WTC11 (cell line): ENCODE measurements at regions not wholly inside any gene's neighbourhood (a gene's known extent, or its start where the extent isn't known, plus 50 kb on each side); places are given as distances from the start of the nearest gene placed in this dataset.
A peak's percentile ranks its signal among the peaks of the same experiment; 100 is the strongest.

Experiments
- ATF1 ChIP-seq: sonication (generic); formaldehyde crosslinking; IDR thresholded peaks from 2 replicates; pipeline ENCODE4 v1.8.1; 2023; ENCODE audit warnings: mild to moderate bottlenecking, moderate library complexity, missing genetic modification reagents
- ELF4 ChIP-seq: sonication (generic); formaldehyde crosslinking; IDR thresholded peaks from 2 replicates; pipeline ENCODE4 v1.8.1; 2022; ENCODE audit warnings: low read depth, mild to moderate bottlenecking, moderate library complexity, missing genetic modification reagents
- EMX1 ChIP-seq: fragments of 250-450 bp; sonication (Bioruptor Pico); IDR thresholded peaks from 2 replicates; pipeline ENCODE4 v1.8.0; 2021; ENCODE audit warnings: mild to moderate bottlenecking
- FOXK1 ChIP-seq: sonication (generic); formaldehyde crosslinking; IDR thresholded peaks from 2 replicates; pipeline ENCODE4 v1.8.0; 2022; ENCODE audit warnings: mild to moderate bottlenecking, moderate library complexity, missing genetic modification reagents
- HMGA2 ChIP-seq: fragments of 250-450 bp; sonication (Bioruptor Pico); IDR thresholded peaks from 2 replicates; pipeline ENCODE4 v1.4.0; 2021; ENCODE audit warnings: mild to moderate bottlenecking, moderate library complexity
- JAZF1 ChIP-seq: fragments of 250-450 bp; sonication (Bioruptor Pico); IDR thresholded peaks from 2 replicates; pipeline ENCODE4 v1.9.0; 2021; ENCODE audit warnings: moderate library complexity, mild to moderate bottlenecking, inconsistent platforms
- KAT7 ChIP-seq: sonication (generic); formaldehyde crosslinking; IDR thresholded peaks from 2 replicates; pipeline ENCODE4 v1.8.1; 2023; ENCODE audit warnings: missing genetic modification reagents, mild to moderate bottlenecking, borderline replicate concordance
- NFE2L1 ChIP-seq: sonication (generic); formaldehyde crosslinking; IDR thresholded peaks from 2 replicates; pipeline ENCODE4 v1.8.1; 2023; ENCODE audit warnings: missing genetic modification reagents
- NFYB ChIP-seq: sonication (generic); formaldehyde crosslinking; conservative IDR thresholded peaks from 2 replicates; pipeline ENCODE4 v1.8.0; 2022; ENCODE audit warnings: low read depth, missing genetic modification reagents
- NR3C1 ChIP-seq: sonication (generic); formaldehyde crosslinking; conservative IDR thresholded peaks from 2 replicates; pipeline ENCODE4 v1.8.1; 2023; ENCODE audit warnings: low read depth, mild to moderate bottlenecking, missing genetic modification reagents
- OVOL2 ChIP-seq: fragments of 250-450 bp; sonication (Bioruptor Pico); IDR thresholded peaks from 2 replicates; pipeline ENCODE4 v1.9.0; 2021; ENCODE audit warnings: mild to moderate bottlenecking, borderline replicate concordance
- RORB ChIP-seq: fragments of 250-450 bp; sonication (Bioruptor Pico); IDR thresholded peaks from 2 replicates; pipeline ENCODE4 v1.9.0; 2021; ENCODE audit warnings: mild to moderate bottlenecking
- SMAD3 ChIP-seq: sonication (generic); formaldehyde crosslinking; IDR thresholded peaks from 2 replicates; pipeline ENCODE4 v1.8.0; 2022; ENCODE audit warnings: missing genetic modification reagents, mild to moderate bottlenecking, borderline replicate concordance
- SMAD4 ChIP-seq: sonication (generic); formaldehyde crosslinking; IDR thresholded peaks from 2 replicates; pipeline ENCODE4 v1.8.0; 2022; ENCODE audit warnings: mild to moderate bottlenecking, missing genetic modification reagents
- TEAD1 ChIP-seq: sonication (generic); formaldehyde crosslinking; IDR thresholded peaks from 2 replicates; pipeline ENCODE4 v1.8.0; 2022; ENCODE audit warnings: mild to moderate bottlenecking, missing genetic modification reagents
- TP53 ChIP-seq: sonication (generic); formaldehyde crosslinking; IDR thresholded peaks from 2 replicates; pipeline ENCODE4 v1.8.1; 2023; ENCODE audit warnings: mild to moderate bottlenecking, missing genetic modification reagents
- ZBTB21 ChIP-seq: sonication (generic); formaldehyde crosslinking; IDR thresholded peaks from 2 replicates; pipeline ENCODE4 v1.8.1; 2023; ENCODE audit warnings: mild to moderate bottlenecking, missing genetic modification reagents, borderline replicate concordance
- ZNF121 ChIP-seq: sonication (generic); formaldehyde crosslinking; IDR thresholded peaks from 2 replicates; pipeline ENCODE4 v1.8.0; 2023; ENCODE audit warnings: missing genetic modification reagents
- ZNF263 ChIP-seq: sonication (generic); formaldehyde crosslinking; IDR thresholded peaks from 2 replicates; pipeline ENCODE4 v1.8.1; 2022; ENCODE audit warnings: low read depth, mild to moderate bottlenecking, moderate library complexity, missing genetic modification reagents
- ZNF317 ChIP-seq: sonication (generic); formaldehyde crosslinking; IDR thresholded peaks from 2 replicates; pipeline ENCODE4 v1.8.1; 2023; ENCODE audit warnings: low read depth, mild to moderate bottlenecking, moderate library complexity, missing genetic modification reagents, borderline replicate concordance
- TF ChIP-seq, protein P1 (sequence below): sonication (generic); formaldehyde crosslinking; conservative IDR thresholded peaks from 2 replicates; pipeline ENCODE4 v1.8.1; 2022; ENCODE audit warnings: mild to moderate bottlenecking, missing genetic modification reagents
- TF ChIP-seq, protein P2 (sequence below): sonication (generic); formaldehyde crosslinking; IDR thresholded peaks from 2 replicates; pipeline ENCODE4 v1.8.1; 2022; ENCODE audit warnings: low read depth, missing genetic modification reagents, borderline replicate concordance
- TF ChIP-seq, protein P3 (sequence below): sonication (generic); formaldehyde crosslinking; IDR thresholded peaks from 2 replicates; pipeline ENCODE4 v1.8.1; 2023; ENCODE audit warnings: mild to moderate bottlenecking, missing genetic modification reagents, moderate library complexity
- TF ChIP-seq, protein P4 (sequence below): sonication (generic); formaldehyde crosslinking; IDR thresholded peaks from 2 replicates; pipeline ENCODE4 v1.8.0; 2022; ENCODE audit warnings: mild to moderate bottlenecking, missing genetic modification reagents
- TF ChIP-seq, protein P5 (sequence below): fragments of 250-450 bp; sonication (Bioruptor Pico); conservative IDR thresholded peaks from 2 replicates; pipeline ENCODE4 v1.9.0; 2021; ENCODE audit warnings: mild to moderate bottlenecking
- TF ChIP-seq, protein P6 (sequence below): fragments of 250-450 bp; sonication (Bioruptor Pico); IDR thresholded peaks from 2 replicates; pipeline ENCODE4 v1.9.0; 2021; ENCODE audit warnings: mild to moderate bottlenecking
- TF ChIP-seq, protein P7 (sequence below): fragments of 250-450 bp; sonication (Bioruptor Pico); IDR thresholded peaks from 2 replicates; pipeline ENCODE4 v1.9.0; 2021; ENCODE audit warnings: mild to moderate bottlenecking, borderline replicate concordance

DNA sequence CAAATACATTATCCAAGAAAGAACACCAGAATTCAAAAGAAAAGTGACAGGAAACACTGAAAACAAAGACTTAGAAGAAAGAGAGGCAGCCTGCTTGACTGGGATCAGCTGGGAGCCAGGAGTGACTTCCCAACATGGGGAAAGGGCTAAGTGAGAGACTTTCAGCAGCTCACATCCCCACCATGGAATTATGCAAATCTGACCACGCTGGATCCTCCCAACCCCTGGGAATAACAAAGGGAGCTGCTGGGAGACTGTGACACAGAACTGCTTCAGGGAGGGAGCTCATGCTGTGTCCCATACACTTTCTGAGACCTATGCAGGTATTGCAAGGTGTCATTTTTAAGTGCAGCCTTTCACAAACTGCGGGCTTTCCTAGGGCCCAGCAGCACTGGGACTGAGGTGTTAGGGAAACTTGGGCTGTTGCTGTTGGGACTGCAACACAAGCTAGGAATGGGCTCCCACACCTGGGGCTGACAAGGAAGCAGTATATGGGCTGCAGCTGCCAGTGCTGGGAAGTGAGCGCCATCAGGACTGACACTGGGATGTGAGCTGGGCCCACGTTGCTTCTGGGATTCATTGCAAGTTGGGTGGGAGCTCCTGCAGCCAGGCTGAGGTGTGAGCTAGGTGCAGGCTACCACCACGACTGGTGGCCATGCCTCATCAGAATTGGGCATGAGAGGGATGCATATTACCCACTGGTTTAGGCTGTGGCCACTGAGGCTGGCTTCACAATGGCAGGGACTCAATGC lies 139.1 kb downstream of the KDR start (continued):
- TF ChIP-seq, protein P1, sequence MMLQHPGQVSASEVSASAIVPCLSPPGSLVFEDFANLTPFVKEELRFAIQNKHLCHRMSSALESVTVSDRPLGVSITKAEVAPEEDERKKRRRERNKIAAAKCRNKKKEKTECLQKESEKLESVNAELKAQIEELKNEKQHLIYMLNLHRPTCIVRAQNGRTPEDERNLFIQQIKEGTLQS (CRISPR knock-in tag), result no peak
- TF ChIP-seq ZBTB21 (CRISPR knock-in tag), result peak; percentile 40; the same call in 1 of the 2 replicates
- no peak for TF ChIP-seq ZNF121 (CRISPR knock-in tag)
- no peak for TF ChIP-seq SMAD4 (CRISPR knock-in tag)
- TF ChIP-seq, protein P2, sequence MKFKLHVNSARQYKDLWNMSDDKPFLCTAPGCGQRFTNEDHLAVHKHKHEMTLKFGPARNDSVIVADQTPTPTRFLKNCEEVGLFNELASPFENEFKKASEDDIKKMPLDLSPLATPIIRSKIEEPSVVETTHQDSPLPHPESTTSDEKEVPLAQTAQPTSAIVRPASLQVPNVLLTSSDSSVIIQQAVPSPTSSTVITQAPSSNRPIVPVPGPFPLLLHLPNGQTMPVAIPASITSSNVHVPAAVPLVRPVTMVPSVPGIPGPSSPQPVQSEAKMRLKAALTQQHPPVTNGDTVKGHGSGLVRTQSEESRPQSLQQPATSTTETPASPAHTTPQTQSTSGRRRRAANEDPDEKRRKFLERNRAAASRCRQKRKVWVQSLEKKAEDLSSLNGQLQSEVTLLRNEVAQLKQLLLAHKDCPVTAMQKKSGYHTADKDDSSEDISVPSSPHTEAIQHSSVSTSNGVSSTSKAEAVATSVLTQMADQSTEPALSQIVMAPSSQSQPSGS (CRISPR knock-in tag), result no peak
- no peak for TF ChIP-seq OVOL2 (CRISPR knock-in tag)
- no peak for TF ChIP-seq ELF4
- TF ChIP-seq SMAD3 (CRISPR knock-in tag), result no peak
- no peak for TF ChIP-seq ZNF263 (CRISPR knock-in tag)
- TF ChIP-seq HMGA2, result no peak
- TF ChIP-seq NFYB (CRISPR knock-in tag), result no peak
- TF ChIP-seq, protein P3, sequence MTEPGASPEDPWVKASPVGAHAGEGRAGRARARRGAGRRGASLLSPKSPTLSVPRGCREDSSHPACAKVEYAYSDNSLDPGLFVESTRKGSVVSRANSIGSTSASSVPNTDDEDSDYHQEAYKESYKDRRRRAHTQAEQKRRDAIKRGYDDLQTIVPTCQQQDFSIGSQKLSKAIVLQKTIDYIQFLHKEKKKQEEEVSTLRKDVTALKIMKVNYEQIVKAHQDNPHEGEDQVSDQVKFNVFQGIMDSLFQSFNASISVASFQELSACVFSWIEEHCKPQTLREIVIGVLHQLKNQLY (CRISPR knock-in tag), result no peak
- no peak for TF ChIP-seq TP53 (CRISPR knock-in tag)
- peak; percentile 72; the same call in 1 of the 2 replicates for TF ChIP-seq TEAD1 (CRISPR knock-in tag)
- TF ChIP-seq ATF1 (CRISPR knock-in tag), result no peak
- no peak for TF ChIP-seq EMX1 (CRISPR knock-in tag)
- TF ChIP-seq, protein P4, sequence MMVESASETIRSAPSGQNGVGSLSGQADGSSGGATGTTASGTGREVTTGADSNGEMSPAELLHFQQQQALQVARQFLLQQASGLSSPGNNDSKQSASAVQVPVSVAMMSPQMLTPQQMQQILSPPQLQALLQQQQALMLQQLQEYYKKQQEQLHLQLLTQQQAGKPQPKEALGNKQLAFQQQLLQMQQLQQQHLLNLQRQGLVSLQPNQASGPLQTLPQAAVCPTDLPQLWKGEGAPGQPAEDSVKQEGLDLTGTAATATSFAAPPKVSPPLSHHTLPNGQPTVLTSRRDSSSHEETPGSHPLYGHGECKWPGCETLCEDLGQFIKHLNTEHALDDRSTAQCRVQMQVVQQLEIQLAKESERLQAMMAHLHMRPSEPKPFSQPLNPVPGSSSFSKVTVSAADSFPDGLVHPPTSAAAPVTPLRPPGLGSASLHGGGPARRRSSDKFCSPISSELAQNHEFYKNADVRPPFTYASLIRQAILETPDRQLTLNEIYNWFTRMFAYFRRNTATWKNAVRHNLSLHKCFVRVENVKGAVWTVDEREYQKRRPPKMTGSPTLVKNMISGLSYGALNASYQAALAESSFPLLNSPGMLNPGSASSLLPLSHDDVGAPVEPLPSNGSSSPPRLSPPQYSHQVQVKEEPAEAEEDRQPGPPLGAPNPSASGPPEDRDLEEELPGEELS (CRISPR knock-in tag), result peak; percentile 13; the same call in 1 of the 2 replicates
- peak; percentile 71; the same call in 1 of the 2 replicates for TF ChIP-seq FOXK1 (CRISPR knock-in tag)
- TF ChIP-seq NFE2L1 (CRISPR knock-in tag), result no peak
- TF ChIP-seq NR3C1, result 0 out of 2 replicates have a peak, but pooled peaks have one; percentile 65
- no peak for TF ChIP-seq KAT7
- no peak for TF ChIP-seq ZNF317 (CRISPR knock-in tag)
- TF ChIP-seq, protein P5, sequence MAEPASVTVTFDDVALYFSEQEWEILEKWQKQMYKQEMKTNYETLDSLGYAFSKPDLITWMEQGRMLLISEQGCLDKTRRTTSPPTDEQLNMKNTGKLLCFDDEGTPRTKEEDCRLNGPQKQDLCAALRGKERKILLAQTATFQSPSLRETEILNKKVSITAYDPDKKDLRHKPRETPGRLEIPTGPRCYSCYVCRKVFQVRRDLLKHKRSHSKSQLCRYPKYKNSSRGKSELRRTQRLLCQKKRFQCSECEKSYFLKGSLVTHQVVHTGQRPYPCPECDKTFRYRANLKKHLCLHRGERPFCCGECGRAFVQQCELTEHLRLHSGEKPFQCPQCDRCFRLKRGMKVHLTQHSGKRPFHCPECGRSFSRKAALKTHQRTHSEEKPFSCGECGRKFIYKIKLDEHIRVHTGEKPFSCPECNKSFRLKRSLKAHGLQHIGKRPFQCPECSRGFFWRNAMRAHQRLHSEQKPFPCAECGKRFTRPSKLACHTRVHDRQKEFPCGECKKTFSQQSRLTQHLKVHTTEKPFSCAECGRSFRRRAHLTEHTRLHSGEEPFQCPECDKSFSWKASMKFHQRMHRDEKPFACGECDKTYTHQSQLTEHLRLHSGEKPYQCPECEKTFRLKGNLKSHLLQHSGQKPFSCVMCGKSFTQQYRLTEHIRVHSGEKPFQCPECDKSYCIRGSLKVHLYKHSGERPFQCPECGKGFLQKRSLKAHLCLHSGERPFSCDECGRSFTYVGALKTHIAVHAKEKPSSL (CRISPR knock-in tag), result no peak
- TF ChIP-seq, protein P6, sequence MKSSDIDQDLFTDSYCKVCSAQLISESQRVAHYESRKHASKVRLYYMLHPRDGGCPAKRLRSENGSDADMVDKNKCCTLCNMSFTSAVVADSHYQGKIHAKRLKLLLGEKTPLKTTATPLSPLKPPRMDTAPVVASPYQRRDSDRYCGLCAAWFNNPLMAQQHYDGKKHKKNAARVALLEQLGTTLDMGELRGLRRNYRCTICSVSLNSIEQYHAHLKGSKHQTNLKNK (CRISPR knock-in tag), result no peak
- TF ChIP-seq RORB (CRISPR knock-in tag), result no peak
- TF ChIP-seq, protein P7, sequence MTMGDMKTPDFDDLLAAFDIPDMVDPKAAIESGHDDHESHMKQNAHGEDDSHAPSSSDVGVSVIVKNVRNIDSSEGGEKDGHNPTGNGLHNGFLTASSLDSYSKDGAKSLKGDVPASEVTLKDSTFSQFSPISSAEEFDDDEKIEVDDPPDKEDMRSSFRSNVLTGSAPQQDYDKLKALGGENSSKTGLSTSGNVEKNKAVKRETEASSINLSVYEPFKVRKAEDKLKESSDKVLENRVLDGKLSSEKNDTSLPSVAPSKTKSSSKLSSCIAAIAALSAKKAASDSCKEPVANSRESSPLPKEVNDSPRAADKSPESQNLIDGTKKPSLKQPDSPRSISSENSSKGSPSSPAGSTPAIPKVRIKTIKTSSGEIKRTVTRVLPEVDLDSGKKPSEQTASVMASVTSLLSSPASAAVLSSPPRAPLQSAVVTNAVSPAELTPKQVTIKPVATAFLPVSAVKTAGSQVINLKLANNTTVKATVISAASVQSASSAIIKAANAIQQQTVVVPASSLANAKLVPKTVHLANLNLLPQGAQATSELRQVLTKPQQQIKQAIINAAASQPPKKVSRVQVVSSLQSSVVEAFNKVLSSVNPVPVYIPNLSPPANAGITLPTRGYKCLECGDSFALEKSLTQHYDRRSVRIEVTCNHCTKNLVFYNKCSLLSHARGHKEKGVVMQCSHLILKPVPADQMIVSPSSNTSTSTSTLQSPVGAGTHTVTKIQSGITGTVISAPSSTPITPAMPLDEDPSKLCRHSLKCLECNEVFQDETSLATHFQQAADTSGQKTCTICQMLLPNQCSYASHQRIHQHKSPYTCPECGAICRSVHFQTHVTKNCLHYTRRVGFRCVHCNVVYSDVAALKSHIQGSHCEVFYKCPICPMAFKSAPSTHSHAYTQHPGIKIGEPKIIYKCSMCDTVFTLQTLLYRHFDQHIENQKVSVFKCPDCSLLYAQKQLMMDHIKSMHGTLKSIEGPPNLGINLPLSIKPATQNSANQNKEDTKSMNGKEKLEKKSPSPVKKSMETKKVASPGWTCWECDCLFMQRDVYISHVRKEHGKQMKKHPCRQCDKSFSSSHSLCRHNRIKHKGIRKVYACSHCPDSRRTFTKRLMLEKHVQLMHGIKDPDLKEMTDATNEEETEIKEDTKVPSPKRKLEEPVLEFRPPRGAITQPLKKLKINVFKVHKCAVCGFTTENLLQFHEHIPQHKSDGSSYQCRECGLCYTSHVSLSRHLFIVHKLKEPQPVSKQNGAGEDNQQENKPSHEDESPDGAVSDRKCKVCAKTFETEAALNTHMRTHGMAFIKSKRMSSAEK (CRISPR knock-in tag), result 0 out of 2 replicates have a peak, but pooled peaks have one; percentile 60
- no peak for TF ChIP-seq JAZF1 (CRISPR knock-in tag)
